KMS-11 (cell line): ENCODE measurements at regions not wholly inside any gene's neighbourhood (a gene's known extent, or its start where the extent isn't known, plus 50 kb on each side); places are given as distances from the start of the nearest gene placed in this dataset.

ENCODE experiments used
- H2AFZ ChIP-seq: fragments of 200-600 bp; sonication (generic); 2 replicates; pipeline ENCODE4 v1.6.1; 2016; ENCODE audit warnings: antibody characterized with exemption, mixed run types, low read depth
- H3K27ac ChIP-seq: fragments of 200-600 bp; sonication (generic); 2 replicates; pipeline ENCODE4 v1.6.1; 2016; ENCODE audit warnings: mild to moderate bottlenecking, mixed run types
- H3K27me3 ChIP-seq: fragments of 200-600 bp; sonication (generic); 2 replicates; pipeline ENCODE4 v1.6.1; 2017; ENCODE audit warnings: mild to moderate bottlenecking, low read depth, mixed run types, moderate library complexity; ENCODE audit not compliant: insufficient read depth
- H3K36me3 ChIP-seq: fragments of 200-600 bp; sonication (generic); 2 replicates; pipeline ENCODE4 v1.6.1; 2017; ENCODE audit warnings: mild to moderate bottlenecking, mixed run types; ENCODE audit not compliant: insufficient read depth
- H3K4me1 ChIP-seq: fragments of 200-600 bp; sonication (generic); 2 replicates; pipeline ENCODE4 v1.6.1; 2016; ENCODE audit warnings: mild to moderate bottlenecking, low read depth, mixed run types; ENCODE audit not compliant: poor library complexity, severe bottlenecking
- H3K4me2 ChIP-seq: fragments of 200-600 bp; sonication (generic); 2 replicates; pipeline ENCODE4 v1.7.0; 2016; ENCODE audit warnings: mild to moderate bottlenecking, mixed run types
- H3K4me3 ChIP-seq: fragments of 200-600 bp; sonication (generic); IDR thresholded peaks from 2 replicates; pipeline ENCODE4 v1.6.1; 2017; ENCODE audit warnings: low read depth, low read length, mixed read lengths; ENCODE audit not compliant: insufficient read depth
- H3K79me2 ChIP-seq: fragments of 200-600 bp; sonication (generic); 2 replicates; pipeline ENCODE4 v1.6.1; 2016; ENCODE audit warnings: low read depth, mixed run types; ENCODE audit not compliant: insufficient read depth
- H3K9ac ChIP-seq: fragments of 200-600 bp; sonication (generic); 2 replicates; pipeline ENCODE4 v1.6.1; 2016; ENCODE audit warnings: mild to moderate bottlenecking, mixed run types
- H4K20me1 ChIP-seq: fragments of 200-600 bp; sonication (generic); 2 replicates; pipeline ENCODE4 v1.6.1; 2016; ENCODE audit warnings: mild to moderate bottlenecking, mixed run types; ENCODE audit not compliant: insufficient read depth
- TF ChIP-seq, protein P1 (sequence below): fragments of 200-600 bp; sonication (generic); conservative IDR thresholded peaks from 2 replicates; pipeline ENCODE4 v1.6.1; 2017; ENCODE audit warnings: low read depth, mild to moderate bottlenecking, antibody characterized with exemption, low read length, moderate library complexity, mixed read lengths

DNA sequence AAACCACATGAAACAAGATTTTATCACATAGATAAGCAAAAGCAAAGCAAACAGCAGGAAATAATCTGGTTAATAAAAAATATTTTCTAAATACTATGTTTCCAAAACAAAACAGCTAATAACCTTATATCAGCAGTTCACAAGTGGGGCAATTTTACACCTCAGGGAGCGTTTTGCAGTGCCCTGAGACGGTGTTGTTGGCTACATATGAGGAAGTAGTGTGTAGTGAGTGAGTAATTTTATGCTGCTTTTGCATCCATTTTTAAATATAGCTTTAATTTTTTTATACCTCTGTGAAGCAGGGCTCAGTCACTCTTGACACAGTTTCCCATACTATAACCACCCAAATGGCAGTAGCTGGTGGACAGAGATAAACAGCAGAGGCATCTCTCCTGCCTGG lies 438.5 kb upstream of the B3GAT1 start:
- Histone ChIP-seq H3K4me3 (no peak overlapping the region), H2AFZ (no peak overlapping the region), H3K36me3 (no peaks in the 10 kb centered on the region), H3K4me2 (no peak overlapping the region), H3K4me1 (no peaks in the 10 kb centered on the region), H3K9ac (no peak overlapping the region), H3K27ac (no peak overlapping the region), H3K27me3 (no peaks in the 10 kb centered on the region), H4K20me1 (no peaks in the 10 kb centered on the region), H3K79me2 (no peaks in the 10 kb centered on the region)
- TF ChIP-seq, protein P1, sequence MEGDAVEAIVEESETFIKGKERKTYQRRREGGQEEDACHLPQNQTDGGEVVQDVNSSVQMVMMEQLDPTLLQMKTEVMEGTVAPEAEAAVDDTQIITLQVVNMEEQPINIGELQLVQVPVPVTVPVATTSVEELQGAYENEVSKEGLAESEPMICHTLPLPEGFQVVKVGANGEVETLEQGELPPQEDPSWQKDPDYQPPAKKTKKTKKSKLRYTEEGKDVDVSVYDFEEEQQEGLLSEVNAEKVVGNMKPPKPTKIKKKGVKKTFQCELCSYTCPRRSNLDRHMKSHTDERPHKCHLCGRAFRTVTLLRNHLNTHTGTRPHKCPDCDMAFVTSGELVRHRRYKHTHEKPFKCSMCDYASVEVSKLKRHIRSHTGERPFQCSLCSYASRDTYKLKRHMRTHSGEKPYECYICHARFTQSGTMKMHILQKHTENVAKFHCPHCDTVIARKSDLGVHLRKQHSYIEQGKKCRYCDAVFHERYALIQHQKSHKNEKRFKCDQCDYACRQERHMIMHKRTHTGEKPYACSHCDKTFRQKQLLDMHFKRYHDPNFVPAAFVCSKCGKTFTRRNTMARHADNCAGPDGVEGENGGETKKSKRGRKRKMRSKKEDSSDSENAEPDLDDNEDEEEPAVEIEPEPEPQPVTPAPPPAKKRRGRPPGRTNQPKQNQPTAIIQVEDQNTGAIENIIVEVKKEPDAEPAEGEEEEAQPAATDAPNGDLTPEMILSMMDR, result no peak

DNA sequence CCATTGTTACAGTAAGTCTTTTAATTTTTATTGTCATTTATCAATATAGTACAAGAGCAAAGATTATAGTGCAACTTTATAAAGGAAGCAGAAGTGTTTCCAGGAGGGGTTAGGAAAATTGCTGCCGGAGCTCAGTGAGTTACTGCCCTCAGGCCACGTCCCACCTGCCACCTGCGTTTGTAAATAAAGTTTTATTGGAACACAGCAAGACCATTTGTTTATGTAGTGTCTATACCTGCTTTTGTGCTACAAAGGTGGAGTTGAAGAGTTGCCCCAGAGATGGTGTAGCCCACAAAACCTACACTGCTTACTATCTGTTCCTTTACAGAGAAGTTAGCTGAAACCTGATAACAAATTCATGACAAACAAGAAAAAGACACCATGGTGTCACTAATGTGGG lies 437.8 kb upstream of the B3GAT1 start:
- H3K4me1 ChIP-seq, result no peaks in the 10 kb centered on the region
- no peak overlapping the region for H3K9ac ChIP-seq
- no peak overlapping the region for H2AFZ ChIP-seq
- H3K36me3 ChIP-seq, result no peaks in the 10 kb centered on the region
- H3K79me2 ChIP-seq, result no peaks in the 10 kb centered on the region
- H3K4me2 ChIP-seq, result no peak overlapping the region
- H4K20me1 ChIP-seq, result no peaks in the 10 kb centered on the region
- H3K27ac ChIP-seq, result no peak overlapping the region
- no peaks in the 10 kb centered on the region for H3K27me3 ChIP-seq
- no peak overlapping the region for H3K4me3 ChIP-seq
- TF ChIP-seq, protein P1, result no peak

DNA sequence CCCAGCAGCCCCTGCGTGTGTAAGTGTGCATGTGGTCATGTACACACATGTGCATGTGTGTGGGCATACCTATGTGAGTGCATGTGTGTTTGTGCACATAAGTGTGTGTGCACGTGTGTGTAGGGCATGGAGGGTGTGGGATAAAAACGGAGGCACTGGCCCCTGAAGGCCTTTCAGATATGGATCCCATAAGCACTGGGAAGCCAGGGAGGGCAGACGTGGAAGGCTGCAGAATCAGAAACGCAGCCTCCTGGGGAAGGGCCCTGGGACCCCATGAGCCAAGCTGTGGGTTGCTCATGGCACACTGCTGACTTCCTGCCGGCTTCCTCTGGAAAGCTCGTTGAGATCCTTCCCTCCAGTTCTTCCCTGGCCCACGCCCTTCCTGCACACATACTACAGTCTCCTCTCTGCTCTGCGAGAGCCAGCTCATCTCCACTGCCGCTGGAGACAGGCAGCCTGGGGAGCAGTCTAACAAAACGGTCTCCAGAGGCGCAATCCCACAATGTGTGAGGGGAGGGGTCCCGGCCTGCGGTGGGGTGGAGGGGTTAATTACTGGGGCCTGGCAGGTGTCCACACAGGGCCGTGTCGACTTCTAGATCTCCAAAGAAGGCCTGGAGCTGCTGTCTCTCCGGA lies 435.2 kb upstream of the B3GAT1 start:
- H3K4me1 ChIP-seq, result no peaks in the 10 kb centered on the region
- TF ChIP-seq, protein P1, result no peak
- no peak overlapping the region for H2AFZ ChIP-seq
- H3K4me2 ChIP-seq, result no peak overlapping the region
- H3K79me2 ChIP-seq, result no peaks in the 10 kb centered on the region
- no peak overlapping the region for H3K4me3 ChIP-seq
- H4K20me1 ChIP-seq, result no peaks in the 10 kb centered on the region
- H3K27me3 ChIP-seq, result no peaks in the 10 kb centered on the region
- no peak overlapping the region for H3K9ac ChIP-seq
- no peak overlapping the region for H3K27ac ChIP-seq
- no peaks in the 10 kb centered on the region for H3K36me3 ChIP-seq

DNA sequence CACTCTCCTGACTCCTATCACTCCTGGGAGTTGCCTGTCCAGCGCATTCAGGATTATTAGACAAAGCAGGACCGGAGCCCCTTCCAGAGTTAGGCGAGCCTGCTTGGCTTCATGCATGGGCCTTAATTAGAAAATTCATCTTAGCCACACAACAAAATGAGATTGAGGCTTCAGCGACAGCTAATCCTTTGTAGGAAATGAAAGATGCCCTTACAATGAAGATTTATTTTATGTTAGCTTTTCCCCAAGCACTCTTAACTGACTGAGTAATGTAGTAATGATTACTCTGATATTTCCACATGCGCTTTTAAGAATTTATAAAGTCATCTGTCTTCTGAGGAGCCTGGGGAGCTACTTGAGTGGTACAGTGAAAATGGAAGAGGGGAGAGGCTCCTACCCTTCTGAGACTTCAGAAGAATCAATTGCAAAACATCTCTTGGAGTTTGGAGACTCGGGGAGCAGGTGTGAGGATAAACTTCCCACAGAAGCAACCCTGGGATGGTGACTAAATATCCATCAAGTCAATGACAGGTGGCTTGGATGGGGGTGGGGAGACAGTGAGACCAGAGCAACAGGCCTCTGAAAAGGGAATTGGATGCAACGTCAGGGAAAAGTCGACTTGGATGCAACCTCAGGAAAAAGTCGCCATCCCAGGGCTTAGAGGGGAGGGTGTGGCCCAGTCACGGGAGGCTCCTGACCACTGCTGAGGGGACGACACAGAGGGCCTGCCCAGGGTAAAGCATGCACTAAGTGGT lies 434.5 kb upstream of the B3GAT1 start:
- Histone ChIP-seq H4K20me1 (no peaks in the 10 kb centered on the region), H3K9ac (no peak overlapping the region), H3K4me3 (no peak overlapping the region), H3K36me3 (no peaks in the 10 kb centered on the region), H3K27me3 (no peaks in the 10 kb centered on the region), H3K4me2 (no peak overlapping the region), H3K27ac (no peak overlapping the region), H2AFZ (no peak overlapping the region), H3K79me2 (no peaks in the 10 kb centered on the region), H3K4me1 (no peaks in the 10 kb centered on the region)
- TF ChIP-seq, protein P1, result no peak
